NCI-H146 treated with DMSO at 0.1 percent for 48 hours (cell line): ENCODE measurements at regions not wholly inside any gene's neighbourhood (a gene's known extent, or its start where the extent isn't known, plus 50 kb on each side); places are given as distances from the start of the nearest gene placed in this dataset.

Experiments used
- DNase-seq: peaks from one replicate; lab custom pipeline; 2025; ENCODE audit not compliant: unreplicated experiment; lab: John Stamatoyannopoulos, UW

DNA sequence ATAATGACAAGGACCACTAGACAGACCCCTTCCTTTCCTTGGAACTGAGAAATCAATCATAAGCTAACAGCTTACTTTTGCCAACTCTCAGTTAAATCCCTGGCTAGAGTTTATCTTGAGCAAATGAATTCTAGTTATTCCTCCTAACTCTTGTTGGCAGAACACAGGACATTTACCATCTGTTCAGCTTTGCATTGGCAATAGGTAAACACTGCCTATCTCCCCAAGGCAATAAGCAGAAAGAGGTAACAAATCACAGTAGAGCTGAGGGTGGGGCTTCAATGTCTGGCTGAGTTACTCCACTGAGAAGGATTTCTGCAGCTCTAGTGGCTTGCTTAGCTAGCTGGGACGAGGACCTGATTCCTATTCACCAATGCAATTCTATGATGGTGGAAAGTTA, 503.3 kb upstream of the GRIA1 start:
- DNase-seq: no peak

DNA sequence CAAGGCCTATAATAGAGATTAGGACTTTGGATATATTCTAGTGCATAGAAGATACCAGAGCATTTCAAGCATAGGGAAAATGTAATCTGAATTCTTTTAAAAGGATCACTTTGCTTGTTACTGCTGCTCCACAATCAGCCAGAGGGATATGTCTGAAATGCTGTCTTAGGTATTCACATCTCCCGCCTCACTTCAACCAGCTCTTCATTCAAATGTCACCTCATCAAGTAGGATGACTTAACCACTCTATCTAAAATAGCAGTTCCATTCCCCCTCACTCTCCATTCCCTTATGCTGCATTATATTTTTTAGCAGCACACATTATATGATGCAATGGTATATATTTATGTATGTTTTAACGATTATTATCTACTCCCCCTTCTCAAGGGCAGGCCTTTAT, 500.3 kb upstream of the GRIA1 start:
- DNase-seq: no peak

DNA sequence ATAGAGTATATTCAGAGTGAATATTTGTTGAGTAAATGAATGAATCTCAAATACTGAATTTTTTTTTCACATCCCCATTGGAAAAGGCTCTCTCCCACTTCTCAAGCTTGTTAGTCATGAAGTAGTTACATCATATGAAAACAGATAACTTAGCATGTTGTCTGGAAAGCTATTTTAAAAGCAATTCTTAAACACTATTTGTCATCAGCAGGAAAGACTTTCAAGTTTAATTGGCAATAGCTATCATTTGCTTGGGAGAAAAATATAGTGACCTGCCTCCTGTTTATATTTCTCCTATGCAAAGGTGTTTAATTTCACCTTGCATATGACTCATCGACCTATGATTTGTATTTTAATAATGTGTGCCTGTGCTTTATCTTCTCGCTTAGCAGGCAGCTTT, 499.8 kb upstream of the GRIA1 start:
- DNase-seq: no peak

DNA sequence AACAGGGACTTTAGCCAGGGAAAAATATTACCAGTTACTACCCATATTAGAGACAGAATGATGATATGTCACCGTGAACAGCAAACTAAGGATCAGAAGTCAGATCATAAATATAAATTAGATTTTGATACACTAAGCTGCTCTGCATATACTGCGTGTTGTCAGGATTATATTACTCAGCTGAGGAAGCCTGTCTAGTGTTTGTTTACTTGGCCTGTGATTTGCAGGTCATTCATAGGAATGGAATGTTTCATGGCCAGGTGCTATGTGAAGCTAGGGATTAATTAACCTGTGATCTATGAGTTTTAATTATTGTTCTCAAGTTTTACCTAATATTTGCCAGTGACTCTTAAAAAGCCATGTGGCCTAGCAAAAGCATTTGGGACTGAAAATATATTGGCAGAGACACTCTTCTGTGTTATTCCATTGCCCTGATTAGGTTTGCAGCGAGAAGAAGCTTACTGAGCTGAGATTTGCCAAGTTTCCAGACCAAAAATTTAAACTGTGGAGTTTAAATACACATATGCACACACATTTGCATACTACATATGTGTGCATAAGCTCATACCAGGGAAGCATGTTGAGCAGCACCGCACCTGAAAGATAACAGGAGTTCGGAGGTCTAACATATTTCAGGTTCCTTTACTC, 496.3 kb upstream of the GRIA1 start:
- DNase-seq: no peak

DNA sequence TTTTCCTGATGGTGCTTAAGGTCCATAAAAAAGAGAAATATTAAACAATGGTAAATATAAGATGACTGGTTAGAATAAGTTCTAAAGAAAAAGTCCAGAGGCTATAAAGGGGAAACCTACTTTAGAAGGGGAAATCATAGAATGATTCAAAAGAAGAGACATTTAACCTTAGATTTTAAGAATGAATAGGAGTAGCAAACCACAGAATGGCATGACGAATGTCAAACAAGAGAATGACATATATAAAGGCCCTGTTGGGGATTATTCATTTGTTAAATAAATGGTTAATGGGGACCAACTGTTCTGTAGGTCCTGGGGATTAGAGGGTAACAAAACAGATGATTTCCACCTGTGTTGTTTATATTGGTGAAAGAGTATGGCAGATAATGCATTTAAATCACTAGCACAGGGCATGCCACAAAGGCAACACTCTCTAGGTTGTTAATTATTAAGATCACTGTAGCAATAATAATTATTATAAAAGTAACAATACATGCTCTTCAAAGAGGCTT, 495.2 kb upstream of the GRIA1 start:
- DNase-seq: no peak

DNA sequence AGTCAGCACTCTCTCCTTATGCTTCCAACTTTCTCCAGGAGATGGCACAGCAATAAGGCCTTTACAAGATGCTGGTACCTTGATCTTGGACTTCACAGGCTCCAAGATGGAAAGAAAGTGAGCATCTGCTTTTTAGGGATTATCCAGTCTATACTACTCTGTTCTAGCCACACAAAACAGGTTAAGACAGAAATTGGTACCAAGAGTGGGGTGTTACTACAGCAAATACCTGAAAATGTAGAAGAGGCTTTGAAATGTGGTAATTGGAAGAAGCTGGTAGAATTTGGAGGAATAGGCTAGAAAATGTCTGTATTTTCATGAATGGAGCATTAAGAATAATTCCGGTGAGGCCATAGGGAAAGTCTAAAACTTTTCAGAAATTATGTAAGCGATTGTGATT, 484.8 kb upstream of the GRIA1 start:
- DNase-seq: no peak

DNA sequence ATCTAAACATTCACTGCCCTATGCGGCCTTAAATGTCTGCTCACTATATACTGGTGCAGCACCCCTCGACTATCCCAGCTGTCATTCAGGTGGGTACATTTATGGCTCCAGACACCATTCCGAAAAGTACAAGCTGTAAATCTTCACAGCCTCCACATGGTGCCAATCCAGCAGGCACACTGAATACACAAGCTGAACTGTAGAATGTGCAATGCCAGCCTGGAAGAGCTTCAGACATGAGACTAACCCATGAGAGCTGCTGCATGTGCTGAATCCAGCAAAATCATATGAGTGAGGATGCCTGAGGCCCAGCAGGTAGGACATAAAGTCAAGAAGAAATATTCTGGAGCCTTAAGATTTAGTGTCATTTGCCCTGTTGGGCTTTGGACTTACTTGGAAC, 483.8 kb upstream of the GRIA1 start:
- no peak for DNase-seq

DNA sequence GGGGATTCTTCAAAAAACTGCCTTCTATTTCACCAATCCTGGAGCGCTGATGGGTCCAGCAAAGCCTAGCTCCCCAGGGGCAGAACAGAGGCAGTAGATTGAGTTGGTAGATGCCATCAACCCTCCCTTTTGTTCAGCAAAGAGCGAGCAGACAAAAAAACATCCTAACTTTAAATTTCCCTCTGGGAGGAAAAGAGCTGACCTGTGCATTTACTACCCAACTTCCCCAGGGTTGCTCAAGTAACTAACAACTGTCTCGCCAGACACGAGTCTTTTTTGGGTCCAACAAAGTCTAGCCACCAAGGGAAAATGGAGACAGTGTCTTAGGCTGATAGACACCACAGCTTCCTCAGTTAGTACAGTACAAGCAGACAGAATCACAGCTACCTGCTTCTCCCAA, 476.3 kb upstream of the GRIA1 start:
- DNase-seq: no peak

DNA sequence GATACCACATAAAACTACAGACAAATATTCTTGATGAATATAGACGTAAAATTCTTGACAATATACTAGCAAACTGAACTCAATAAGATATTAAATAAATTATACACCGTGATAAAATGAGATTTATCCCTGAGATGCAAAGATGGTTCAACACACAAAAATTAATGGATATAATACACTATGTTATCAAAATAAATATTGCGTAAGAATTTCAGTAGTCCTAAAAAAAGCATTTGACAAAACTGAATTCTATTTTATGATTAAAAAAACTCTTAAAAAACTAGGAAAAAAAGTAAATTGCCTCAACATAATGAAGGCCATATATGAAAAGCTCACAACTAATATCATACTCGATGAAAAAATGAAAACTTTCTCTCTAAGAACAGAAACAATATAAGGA, 472.3 kb upstream of the GRIA1 start:
- DNase-seq: no peak

DNA sequence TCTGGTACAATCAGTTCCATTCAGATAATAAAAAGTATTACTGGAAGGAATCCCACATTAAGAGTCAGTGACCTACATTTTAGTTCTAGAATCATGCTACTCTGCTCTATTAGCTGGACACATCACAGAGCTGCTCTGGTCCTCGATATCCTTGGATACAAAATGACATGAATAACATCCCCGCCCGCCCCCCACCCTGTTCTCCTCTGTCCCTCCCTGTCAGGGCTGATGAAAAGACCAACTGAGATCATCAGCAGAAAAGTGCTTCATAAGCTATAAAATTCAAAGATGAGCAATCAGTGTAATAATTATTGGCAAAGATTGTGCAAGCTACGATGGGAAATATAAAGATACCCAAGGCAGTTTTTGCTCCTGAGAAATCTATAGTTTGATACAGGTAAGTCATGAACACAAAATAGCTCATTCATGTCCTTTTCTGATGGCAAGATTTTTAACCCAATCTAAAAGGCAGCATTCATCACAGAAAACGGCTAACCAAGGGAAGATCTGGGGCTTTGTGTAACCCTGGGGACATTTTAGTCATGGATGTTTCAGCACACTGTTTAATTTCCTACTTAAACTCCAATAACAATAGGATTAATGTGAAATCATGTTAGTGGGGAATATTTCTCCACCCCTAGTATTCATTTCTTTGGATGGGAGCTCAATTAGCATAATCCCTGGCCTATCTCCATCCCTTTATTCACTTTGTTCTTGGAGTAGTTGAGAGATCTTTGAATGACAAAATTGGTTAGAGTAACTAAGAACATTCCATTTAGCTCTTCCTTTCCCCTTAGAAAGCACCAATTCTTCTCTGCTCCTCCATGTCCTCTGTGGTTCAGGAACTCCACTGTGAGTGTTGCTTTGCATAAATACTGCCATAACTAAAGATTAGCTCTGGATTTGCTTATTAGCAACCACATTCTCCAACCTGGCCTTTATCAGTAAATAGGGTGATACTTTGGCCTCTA, 459.4 kb upstream of the GRIA1 start:
- no peak for DNase-seq

DNA sequence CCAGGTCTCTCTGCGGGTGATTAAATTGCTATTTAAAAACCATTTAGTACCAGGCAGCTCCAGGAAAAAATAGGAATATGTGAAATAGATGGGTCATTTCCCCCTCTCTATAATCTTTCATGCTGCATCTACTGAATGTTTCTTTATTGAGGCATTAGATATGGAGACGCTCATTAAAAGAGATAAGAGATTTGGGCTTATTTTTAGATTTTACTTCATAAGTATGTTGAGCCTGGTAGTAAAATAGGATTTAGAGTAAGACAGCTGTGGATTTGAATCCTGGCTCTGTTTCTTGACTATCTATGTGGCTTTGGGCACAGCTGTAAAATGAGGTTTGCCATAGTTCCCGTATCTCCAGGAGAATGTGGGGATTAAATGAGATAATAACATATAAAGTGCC, 451.0 kb upstream of the GRIA1 start:
- DNase-seq: no peak

DNA sequence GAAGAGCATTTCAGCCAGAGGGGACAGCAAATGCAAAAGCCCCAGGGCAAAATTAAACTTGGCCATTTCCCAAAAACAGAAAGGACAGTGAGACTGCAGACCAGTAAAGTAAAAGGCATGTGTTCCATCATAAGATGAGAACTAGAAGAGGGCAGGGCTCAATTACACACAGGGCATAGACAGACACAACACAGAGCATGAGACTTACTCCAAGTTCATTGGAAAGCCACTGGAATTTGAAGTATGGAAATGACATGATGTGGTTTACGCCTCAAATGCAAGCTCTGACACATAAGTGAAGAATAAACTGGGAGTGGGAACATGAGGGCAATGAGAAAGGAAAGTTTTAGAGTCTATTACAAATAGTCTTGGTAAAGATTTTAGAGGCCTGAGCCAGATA, 446.6 kb upstream of the GRIA1 start:
- no peak for DNase-seq

DNA sequence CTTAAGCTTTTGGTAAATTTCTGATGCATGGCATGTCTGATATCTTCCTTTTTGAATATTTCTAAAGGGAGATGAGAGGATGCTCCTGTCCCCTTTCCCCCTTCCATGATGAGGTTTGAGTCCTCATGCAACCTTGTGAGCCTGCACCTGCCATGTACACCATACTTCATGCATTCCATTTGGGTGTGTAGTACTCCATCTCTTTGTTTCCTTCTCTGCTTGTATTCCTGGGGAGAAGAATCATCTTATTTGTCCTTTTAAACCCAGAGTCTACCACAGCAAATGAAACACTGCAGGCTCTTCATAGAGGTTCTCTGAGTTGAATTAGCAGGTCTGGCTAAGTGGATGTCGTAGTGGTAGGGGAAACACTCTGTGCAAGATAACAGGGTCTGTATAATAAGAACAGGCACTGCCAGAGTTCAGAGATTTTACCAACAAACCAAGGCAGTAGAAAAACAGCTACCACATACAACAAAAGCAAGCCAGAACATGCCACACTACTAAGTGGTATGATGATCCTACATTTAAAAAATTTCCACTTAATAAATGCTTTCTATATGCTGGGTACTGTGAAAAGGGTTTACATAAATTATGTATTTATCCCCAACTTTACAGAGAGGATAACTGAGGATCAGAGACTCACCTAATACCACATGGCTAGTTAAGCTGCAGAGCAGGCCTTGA, 439.8 kb upstream of the GRIA1 start:
- no peak for DNase-seq

DNA sequence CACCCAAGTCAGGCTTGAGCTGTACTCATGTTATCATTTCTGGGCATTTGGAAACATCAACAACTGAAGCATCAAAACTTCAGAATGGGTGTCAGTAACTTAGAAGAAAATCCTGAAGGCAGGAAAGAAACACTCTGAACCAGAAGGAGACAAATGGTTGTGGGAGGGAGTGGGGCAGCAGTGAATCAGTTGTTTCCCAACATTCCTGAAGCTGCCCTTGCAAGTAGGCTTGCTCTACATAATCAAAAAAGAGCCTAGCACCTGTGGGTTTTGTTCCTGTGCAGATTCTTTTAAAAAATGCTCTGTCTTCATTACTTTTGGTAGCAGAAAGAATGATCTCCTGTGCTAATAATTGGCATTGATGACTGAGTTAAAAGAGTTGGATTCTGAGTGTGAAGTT, 424.2 kb upstream of the GRIA1 start:
- no peak for DNase-seq

DNA sequence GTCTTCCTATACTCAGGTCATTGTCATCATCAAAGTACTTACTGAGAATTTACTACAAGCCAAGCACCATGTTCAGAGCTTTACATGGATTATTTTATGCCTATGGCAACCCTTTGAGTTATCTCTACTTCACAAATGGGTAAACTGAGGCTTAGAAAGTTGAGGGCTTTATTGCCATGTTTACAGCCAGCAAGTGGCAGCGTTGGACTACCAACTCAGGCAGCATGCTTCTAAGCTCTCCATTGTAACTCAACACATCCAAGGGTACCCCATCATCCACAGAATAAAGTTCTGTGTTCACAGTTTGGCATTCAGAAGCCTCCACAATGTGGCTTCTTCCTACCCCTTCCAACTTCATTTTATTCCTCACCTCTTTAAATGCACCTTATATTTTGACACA, 422.6 kb upstream of the GRIA1 start:
- DNase-seq: no peak

DNA sequence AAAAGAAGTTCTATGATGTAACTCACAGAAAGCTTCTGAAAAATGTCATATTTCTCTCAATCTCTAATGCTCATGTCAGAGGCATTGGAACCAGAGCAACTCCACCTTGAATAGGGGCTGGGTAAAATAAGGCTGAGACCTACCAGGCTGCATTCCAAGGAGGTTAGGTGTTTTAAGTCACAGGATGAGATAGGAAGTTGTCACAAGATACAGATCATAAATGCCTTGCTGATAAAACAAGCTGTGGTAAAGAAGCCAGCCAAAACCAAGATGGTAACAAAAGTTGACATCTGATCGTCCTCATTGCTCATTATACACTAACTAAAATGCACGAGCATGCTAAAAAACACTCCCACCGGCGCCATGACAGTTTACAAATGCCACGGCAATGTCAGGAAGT, 411.1 kb upstream of the GRIA1 start:
- DNase-seq: no peak

DNA sequence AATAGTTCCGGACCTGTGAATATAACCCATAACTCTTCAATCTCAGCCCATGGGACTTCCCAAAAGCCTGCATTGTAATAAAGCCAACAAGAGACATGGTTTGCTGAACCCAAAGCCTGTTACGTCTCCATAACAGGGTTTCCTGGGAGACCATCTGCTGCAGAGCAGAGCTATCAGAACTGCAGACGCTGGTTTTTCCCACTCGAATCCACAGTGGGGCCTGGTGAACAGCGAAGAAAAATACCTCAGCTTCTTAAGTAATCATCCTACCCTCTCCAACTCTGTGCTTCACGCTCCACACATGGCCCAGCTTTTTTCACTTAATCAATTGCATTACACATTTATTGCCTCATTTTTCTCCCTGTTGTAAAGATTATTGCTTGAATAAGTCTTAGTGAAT, 409.5 kb upstream of the GRIA1 start:
- DNase-seq: no peak

DNA sequence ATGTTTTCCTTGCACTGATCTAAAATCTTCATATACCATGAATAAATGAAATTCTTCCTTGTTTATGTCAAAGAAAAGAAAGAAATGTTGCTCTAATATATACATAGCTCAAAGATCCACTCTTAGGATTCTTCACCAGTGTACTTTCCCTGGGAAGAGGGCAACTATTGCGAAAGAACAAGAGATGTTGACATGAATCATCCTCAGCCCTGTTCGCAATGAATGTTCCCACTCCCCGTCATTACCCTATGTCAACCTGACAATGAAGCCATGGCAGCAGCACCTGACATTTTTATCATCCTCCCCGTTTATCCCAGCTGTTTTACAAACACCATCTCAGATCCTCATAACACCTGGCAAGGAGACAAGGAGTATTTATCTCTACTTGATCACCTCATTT, 409.1 kb upstream of the GRIA1 start:
- DNase-seq: peak; percentile 12

DNA sequence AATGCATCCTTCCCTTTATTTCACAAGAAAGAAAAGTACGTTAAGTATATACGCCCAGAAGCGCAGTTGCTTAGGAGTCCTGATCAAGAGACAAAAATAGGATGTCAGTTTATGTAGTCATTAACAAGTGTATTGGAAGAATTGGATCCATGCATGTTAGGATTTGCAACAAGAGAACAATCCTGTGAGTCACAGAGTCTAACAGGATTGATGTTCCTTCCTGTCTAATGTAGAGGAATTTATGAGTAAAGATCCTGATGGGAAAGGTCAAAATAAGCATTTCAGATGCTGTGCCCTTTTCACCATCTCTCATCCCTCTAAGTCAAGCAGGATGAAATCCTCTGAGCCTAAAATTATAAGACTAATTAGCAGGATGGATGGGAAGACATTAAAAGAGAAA, 406.0 kb upstream of the GRIA1 start:
- DNase-seq: no peak

DNA sequence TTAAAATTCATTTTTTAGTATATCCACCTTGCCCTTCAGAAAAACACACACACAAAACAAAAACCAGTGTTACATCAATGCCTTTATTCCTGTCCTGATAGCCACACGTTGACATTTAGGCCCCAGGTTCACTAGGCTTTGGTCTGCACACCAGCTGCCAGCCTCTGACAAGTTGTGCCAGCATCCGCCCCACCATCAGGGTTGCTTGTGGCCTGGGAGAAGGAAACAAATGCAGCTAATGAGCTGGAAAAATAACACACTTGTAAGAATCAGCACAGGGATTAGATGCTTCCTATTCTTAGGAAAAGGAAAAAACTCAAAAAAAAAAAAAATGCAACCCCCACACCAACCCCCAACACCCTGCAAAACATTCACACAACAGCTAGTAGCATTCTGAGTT, 404.0 kb upstream of the GRIA1 start:
- DNase-seq: no peak

DNA sequence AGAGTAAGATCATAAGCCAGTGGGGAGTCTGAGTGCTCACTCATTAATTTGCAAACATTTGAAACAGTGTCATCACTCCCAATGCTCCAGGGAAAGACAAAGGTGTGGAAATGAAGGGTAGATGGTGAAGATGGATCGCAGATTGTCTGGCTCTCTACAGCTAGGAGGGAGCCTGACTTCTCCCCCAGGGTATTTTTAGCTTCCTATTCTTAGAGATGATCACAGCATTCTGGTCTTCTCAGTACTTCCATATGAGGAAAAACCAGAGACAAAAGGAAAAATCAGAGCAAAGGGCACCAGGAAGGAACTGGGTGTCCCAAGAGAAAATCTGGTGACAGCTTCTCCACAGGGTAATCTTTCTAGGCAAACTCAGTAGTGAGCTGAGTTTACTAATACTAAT, 401.9 kb upstream of the GRIA1 start:
- no peak for DNase-seq

DNA sequence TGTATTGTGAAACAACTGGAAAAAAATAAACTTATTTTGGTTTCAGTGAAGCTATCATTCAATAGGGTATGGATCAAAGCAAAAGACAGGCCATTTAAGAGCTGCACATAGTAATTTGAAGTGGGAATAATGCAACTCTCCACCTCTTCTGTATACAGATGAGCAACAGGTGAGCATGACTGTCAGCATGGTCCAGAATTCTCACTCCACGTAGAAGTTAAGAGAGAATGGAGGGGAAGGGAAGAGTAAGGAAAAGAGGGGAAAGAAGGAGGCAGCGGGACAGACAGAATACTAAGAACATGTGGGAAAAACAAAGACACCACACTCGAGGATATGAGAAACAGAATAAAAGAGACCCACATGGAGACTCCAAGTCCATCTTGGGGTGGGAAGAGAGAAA, 396.1 kb upstream of the GRIA1 start:
- no peak for DNase-seq
